GM18499 (cell line): ENCODE measurements at regions not wholly inside any gene's neighbourhood (a gene's known extent, or its start where the extent isn't known, plus 50 kb on each side); places are given as distances from the start of the nearest gene placed in this dataset.
"Not testable (repeated sequence)": the region's sequence is repeated elsewhere in the genome, so short reads cannot be mapped to it uniquely, and the experiment has no call there.

Experiments
- ATAC-seq: cut with Tn5 transposase; IDR thresholded peaks from one replicate; pipeline ENCODE4 v1.9.1; 2021; ENCODE audit warnings: moderate number of reproducible peaks; ENCODE audit not compliant: insufficient read depth, unreplicated experiment

- ATAC-seq = no peak
Observed at GRCh38 chr22:33971561-33971961, 51.3 kb upstream of the LARGE1 start.

GRCh38 chr22:33975841-33976240, 55.6 kb upstream of the LARGE1 start:
- no peak for ATAC-seq

GRCh38 chr22:33983558-33983957, 63.3 kb upstream of the LARGE1 start:
- no peak for ATAC-seq

- ATAC-seq = no peak
Observed at GRCh38 chr22:33984211-33984610, 63.9 kb upstream of the LARGE1 start.

- ATAC-seq = no peak
Observed at GRCh38 chr22:33984656-33985285, 64.5 kb upstream of the LARGE1 start.

- ATAC-seq = no peak
Observed at GRCh38 chr22:33985506-33985905, 65.2 kb upstream of the LARGE1 start.

GRCh38 chr22:33986167-33986771, 66.0 kb upstream of the LARGE1 start:
- ATAC-seq = no peak

GRCh38 chr22:33986954-33987353, 66.7 kb upstream of the LARGE1 start:
- ATAC-seq = no peak

- not testable (repeated sequence) for ATAC-seq
Observed at GRCh38 chr22:33989263-33989662, 69.0 kb upstream of the LARGE1 start.

GRCh38 chr22:33991620-33992019, 71.3 kb upstream of the LARGE1 start:
- no peak for ATAC-seq

- no peak for ATAC-seq
Observed at GRCh38 chr22:33996824-33997223, 76.5 kb upstream of the LARGE1 start.

- ATAC-seq = no peak
Observed at GRCh38 chr22:34000879-34001526, 80.7 kb upstream of the LARGE1 start.

- no peak for ATAC-seq
Observed at GRCh38 chr22:34001701-34002466, 81.6 kb upstream of the LARGE1 start.

GRCh38 chr22:34004058-34004457, 83.8 kb upstream of the LARGE1 start:
- no peak for ATAC-seq

GRCh38 chr22:34010259-34010658, 90.0 kb upstream of the LARGE1 start:
- no peak for ATAC-seq

GRCh38 chr22:34015642-34016041, 95.4 kb upstream of the LARGE1 start:
- ATAC-seq = no peak

- no peak for ATAC-seq
Observed at GRCh38 chr22:34017205-34017604, 96.9 kb upstream of the LARGE1 start.

GRCh38 chr22:34019190-34019845, 99.0 kb upstream of the LARGE1 start:
- no peak for ATAC-seq

- ATAC-seq = no peak
Observed at GRCh38 chr22:34035209-34035608, 114.9 kb upstream of the LARGE1 start.

GRCh38 chr22:34036931-34037330, 116.7 kb upstream of the LARGE1 start:
- no peak for ATAC-seq
